Hematopoietic multipotent progenitor cell treated with erythropoietin and hydrocortisone succinate and interleukin-3 and kit ligand, for 4 days (in vitro differentiated cells): ENCODE measurements at regions not wholly inside any gene's neighbourhood (a gene's known extent, or its start where the extent isn't known, plus 50 kb on each side); places are given as distances from the start of the nearest gene placed in this dataset.
A peak's percentile ranks its signal among the peaks of the same experiment; 100 is the strongest.

Experiments used
- DNase-seq: peaks from one replicate; pipeline ENCODE4 v3.0.0-alpha.2; 2015

- no peak for DNase-seq
These were observed 461.3 kb downstream of the PMP22 start for GRCh38 chr17:14803826-14804225.

GRCh38 chr17:14797801-14798200, 467.3 kb downstream of the PMP22 start:
- DNase-seq = no peak

- no peak for DNase-seq
These were observed 468.1 kb downstream of the PMP22 start for GRCh38 chr17:14797021-14797420.

GRCh38 chr17:14794961-14795360, 470.2 kb downstream of the PMP22 start:
- no peak for DNase-seq

GRCh38 chr17:14793237-14793636, 471.9 kb downstream of the PMP22 start:
- no peak for DNase-seq

GRCh38 chr17:14792746-14793145, 472.4 kb downstream of the PMP22 start:
- DNase-seq = no peak

GRCh38 chr17:14791221-14791620, 473.9 kb downstream of the PMP22 start:
- DNase-seq = no peak

- DNase-seq = peak; percentile 59
These were observed 474.6 kb downstream of the PMP22 start for GRCh38 chr17:14790521-14790920.

- DNase-seq = no peak
These were observed 480.0 kb downstream of the PMP22 start for GRCh38 chr17:14784997-14785696.

GRCh38 chr17:14781123-14781522, 480.2 kb downstream of the HS3ST3B1 start:
- no peak for DNase-seq

GRCh38 chr17:14780097-14780651, 479.3 kb downstream of the HS3ST3B1 start:
- DNase-seq = no peak

GRCh38 chr17:14779241-14779640, 478.4 kb downstream of the HS3ST3B1 start:
- no peak for DNase-seq

GRCh38 chr17:14777291-14777690, 476.4 kb downstream of the HS3ST3B1 start:
- no peak for DNase-seq

GRCh38 chr17:14776791-14777190, 475.9 kb downstream of the HS3ST3B1 start:
- DNase-seq = no peak

- DNase-seq = no peak
These were observed 475.0 kb downstream of the HS3ST3B1 start for GRCh38 chr17:14775731-14776492.

- DNase-seq = no peak
These were observed 473.9 kb downstream of the HS3ST3B1 start for GRCh38 chr17:14774774-14775173.

GRCh38 chr17:14772776-14773175, 471.9 kb downstream of the HS3ST3B1 start:
- no peak for DNase-seq

GRCh38 chr17:14771543-14771942, 470.7 kb downstream of the HS3ST3B1 start:
- no peak for DNase-seq

- peak; percentile 7 for DNase-seq
These were observed 468.0 kb downstream of the HS3ST3B1 start for GRCh38 chr17:14768923-14769322.

GRCh38 chr17:14762736-14763479, 462.0 kb downstream of the HS3ST3B1 start:
- DNase-seq = no peak

GRCh38 chr17:14760719-14761411, 460.0 kb downstream of the HS3ST3B1 start:
- no peak for DNase-seq

- DNase-seq = no peak
These were observed 459.3 kb downstream of the HS3ST3B1 start for GRCh38 chr17:14760212-14760611.

- DNase-seq = no peak
These were observed 458.4 kb downstream of the HS3ST3B1 start for GRCh38 chr17:14759325-14759724.
